Activated CD4-positive, alpha-beta T cell treated with anti-CD3 and anti-CD28 coated beads for 4 hours (primary cell): ENCODE measurements at regions not wholly inside any gene's neighbourhood (a gene's known extent, or its start where the extent isn't known, plus 50 kb on each side); places are given as distances from the start of the nearest gene placed in this dataset.

ENCODE experiments used
- DNase-seq, 2 donors: peaks; one replicate each; pipeline ENCODE4 v3.0.0-alpha.2; 2020

GRCh38 chr9:1269533-1270315 lies 219.6 kb downstream of the DMRT2 start:
- no peak for DNase-seq

DNA sequence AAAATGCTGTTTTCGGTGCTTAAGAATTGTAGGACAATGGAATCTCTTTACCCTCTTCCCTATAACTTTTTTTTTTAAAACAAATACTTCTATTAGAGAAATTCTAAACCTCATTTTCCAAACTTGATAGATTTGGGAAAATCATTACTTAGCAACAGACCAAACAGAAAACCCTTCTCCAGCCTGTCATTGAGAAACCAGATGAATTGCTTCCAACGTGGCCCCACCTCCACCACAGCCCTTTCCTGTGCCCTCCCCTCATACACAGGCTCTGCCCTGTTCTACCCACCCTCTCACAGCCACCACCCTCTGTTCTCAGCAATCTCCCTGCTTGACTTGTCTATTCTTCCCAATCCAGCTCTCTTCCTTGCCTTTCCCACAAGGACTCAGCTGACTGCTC lies 221.2 kb downstream of the DMRT2 start:
- no peak for DNase-seq

DNA sequence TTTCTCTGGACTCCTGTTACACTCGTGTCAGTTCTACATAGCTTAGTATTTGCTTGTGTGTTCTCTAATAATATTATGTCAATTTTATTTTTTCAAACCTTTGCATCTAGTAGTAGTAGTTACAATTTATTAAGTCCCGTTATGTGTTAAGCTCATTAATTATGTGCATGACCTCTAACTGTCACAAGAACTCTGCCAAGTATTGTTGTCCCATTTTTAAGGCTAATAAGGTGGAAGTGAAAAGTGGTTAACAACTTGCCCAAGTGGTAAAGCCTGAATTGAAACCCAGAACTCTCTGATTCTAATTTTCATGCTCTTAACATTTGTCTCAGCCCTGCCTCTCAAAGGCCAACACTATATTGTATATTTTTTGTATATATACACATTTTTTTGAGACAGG lies 221.6 kb downstream of the DMRT2 start:
- DNase-seq = no peak

DNA sequence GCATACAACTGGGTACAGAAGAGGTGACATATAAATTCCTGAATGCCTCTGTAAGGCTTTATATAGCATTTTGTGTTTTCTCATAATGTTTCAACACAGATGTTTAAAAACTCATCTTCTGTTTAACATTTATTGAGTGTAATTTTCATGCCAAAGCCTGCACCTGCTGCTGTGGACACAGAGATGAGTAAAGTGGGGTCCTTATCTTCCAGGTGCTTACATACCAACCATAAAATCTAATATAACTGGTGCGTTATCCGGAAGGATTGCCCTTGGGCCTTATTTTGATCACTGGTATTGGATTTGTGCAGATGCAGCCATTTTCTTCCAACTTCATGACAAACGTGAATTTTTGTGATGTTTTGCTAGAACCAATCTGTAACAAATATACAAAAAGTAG lies 222.3 kb downstream of the DMRT2 start:
- no peak for DNase-seq

- DNase-seq = no peak
These were observed 223.7 kb downstream of the DMRT2 start for GRCh38 chr9:1273859-1274258.

DNA sequence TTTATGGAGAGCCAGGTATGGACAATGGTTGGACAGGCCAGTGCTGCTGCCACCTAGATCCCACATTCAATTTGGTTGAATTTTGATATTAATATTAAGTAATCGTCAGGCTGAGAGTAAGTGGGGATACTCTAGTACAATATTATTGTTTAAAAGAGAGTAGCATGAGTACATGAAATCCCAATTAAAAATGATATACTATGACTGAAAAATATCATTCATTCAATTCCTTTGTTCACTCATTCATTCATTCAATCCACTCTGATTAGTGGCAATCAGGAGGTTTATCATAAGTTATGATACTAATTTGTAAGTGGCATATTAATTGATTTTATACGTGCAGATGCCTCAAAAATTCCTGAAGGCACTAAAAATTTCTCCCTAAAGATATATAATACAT lies 224.2 kb downstream of the DMRT2 start:
- DNase-seq = no peak

GRCh38 chr9:1276474-1276873 lies 226.3 kb downstream of the DMRT2 start:
- DNase-seq = no peak

GRCh38 chr9:1284727-1285126 lies 234.6 kb downstream of the DMRT2 start:
- DNase-seq = no peak

GRCh38 chr9:1285526-1285925 lies 235.4 kb downstream of the DMRT2 start:
- no peak for DNase-seq

- no peak for DNase-seq
These were observed 242.2 kb downstream of the DMRT2 start for GRCh38 chr9:1292384-1292783.

GRCh38 chr9:1294641-1295258 lies 244.6 kb downstream of the DMRT2 start:
- DNase-seq = no peak

DNA sequence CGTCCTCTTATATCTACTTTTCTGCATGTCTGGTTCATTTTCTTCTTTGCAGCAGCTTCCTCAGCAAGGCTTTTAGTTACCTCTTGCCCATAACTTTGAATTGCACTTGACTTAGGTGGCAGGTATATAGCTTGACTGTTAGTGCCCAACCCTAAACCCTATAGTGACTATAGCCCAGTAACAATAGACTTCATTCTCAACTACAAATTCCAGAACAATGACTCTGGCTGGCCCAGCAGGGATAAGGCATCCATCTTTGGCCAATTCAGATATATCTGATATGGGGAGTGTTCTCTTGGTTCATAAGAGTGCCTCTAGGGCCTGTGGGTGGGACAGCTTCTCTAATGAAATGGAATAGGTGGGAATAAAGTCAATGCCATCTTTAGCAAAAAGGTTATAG lies 246.2 kb downstream of the DMRT2 start:
- DNase-seq = no peak

GRCh38 chr9:1298046-1298445 lies 247.9 kb downstream of the DMRT2 start:
- no peak for DNase-seq

DNA sequence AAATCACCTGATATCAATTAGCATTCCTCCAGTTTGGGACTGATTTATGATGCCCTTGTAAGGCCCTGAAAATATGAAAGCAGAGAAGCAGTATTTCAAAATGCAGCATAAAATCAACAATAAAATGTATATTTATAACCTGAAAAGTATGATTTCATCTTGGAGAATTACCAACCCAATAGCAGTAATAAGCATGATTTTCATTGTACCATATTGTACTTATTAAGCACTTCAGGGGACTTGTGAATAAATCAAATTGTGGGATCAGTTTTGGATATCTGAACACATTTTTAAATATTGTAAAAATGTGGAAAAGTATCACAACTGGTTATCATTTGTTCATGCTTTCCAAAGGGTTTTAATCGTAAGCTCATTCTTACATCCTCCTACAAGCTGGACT lies 250.8 kb downstream of the DMRT2 start:
- DNase-seq = no peak

- DNase-seq = no peak
These were observed 253.8 kb downstream of the DMRT2 start for GRCh38 chr9:1303932-1304331.

GRCh38 chr9:1311462-1312042 lies 261.4 kb downstream of the DMRT2 start:
- DNase-seq = no peak

- no peak for DNase-seq
These were observed 269.3 kb downstream of the DMRT2 start for GRCh38 chr9:1319436-1319835.

DNA sequence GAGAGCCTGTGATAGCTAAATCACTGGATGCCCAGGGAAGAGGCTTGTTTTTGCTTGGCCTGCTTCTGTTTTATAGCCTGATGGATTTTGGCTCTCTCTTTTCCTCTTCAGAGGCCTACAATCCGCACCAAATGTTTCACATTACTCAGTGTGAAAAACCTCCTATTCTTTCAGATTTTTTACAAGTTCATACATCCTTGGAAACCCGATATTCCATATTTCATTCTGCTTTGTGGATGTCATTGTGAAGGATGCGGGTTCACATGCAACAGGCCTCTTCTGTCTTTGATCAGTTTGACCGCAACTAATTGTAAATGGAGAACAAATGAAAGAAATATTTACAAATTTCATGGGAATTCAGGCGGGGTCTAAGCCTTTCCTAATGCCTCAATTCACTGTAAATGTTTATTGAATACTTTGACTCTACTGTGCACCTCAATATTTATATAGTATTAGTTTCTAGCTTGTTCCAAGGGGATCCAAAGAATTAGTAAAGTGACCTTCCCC lies 269.9 kb downstream of the DMRT2 start:
- DNase-seq = no peak

DNA sequence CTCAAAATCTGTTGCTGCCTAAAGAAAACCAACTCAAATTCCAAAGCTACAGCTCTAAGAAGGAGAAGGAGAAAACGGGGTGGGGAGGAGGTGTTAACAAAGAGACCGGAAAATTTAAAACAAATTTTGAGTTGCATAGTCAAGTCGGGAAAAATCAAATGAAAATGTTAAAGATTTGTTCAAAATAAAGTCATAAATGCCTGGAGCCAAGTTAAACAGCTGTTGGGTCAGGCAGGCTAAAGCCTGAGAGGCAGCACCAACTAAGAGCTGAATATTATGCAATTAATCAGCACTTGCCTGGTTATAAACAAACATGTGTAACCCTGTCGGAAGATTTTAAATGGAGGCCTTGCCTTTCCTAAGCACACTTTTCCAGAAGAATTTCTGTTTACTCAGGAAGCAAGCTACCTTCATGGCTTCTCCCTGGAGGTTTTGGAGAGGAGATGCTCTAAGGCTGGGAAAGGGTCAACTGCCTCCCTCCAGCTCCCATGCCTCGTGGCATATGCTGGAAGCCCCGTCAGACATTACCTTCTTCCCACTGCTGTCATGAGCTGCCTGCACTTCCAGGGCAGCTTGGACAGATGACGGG lies 270.5 kb downstream of the DMRT2 start:
- no peak for DNase-seq

- no peak for DNase-seq
These were observed 277.3 kb downstream of the DMRT2 start for GRCh38 chr9:1327467-1327866.

DNA sequence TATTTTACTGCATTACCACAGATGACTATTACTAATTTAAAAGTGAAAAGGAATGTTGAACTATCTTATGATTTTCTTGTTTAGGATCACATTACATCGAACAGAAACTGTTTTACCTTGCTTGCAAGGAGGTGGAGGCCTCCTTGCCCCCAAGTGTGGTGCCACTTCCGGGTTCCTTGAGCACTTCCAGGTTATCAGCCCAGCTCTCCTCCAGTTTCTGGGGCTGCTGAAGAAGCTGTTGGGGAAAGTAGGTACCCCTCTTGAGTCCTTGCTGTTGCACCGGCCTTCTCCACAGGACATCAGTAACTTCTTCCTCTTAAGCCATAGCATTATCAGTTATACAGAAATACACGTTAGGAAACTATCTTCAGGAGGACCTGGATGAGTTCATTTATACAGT lies 278.2 kb downstream of the DMRT2 start:
- no peak for DNase-seq

GRCh38 chr9:1331546-1332038 lies 281.4 kb downstream of the DMRT2 start:
- no peak for DNase-seq

GRCh38 chr9:1332156-1332555 lies 282.0 kb downstream of the DMRT2 start:
- no peak for DNase-seq

- no peak for DNase-seq
These were observed 285.0 kb downstream of the DMRT2 start for GRCh38 chr9:1335174-1335573.
